Endometrial microvascular endothelial cells (primary cell): ENCODE measurements at regions not wholly inside any gene's neighbourhood (a gene's known extent, or its start where the extent isn't known, plus 50 kb on each side); places are given as distances from the start of the nearest gene placed in this dataset.

Source experiments
- in situ Hi-C: cut with HindIII; loops from 2 replicates; pipeline ENCODE4 v1.10.0; 2017; ENCODE audit warnings: low sequenced_read_pairs, low pct_unique_long_range_greater_than_20kb; ENCODE audit errors: inconsistent ontology term

- in situ Hi-C loops: no loop called here
Observed at GRCh38 chr7:156220701-156221100, 408.4 kb upstream of the SHH start.

DNA sequence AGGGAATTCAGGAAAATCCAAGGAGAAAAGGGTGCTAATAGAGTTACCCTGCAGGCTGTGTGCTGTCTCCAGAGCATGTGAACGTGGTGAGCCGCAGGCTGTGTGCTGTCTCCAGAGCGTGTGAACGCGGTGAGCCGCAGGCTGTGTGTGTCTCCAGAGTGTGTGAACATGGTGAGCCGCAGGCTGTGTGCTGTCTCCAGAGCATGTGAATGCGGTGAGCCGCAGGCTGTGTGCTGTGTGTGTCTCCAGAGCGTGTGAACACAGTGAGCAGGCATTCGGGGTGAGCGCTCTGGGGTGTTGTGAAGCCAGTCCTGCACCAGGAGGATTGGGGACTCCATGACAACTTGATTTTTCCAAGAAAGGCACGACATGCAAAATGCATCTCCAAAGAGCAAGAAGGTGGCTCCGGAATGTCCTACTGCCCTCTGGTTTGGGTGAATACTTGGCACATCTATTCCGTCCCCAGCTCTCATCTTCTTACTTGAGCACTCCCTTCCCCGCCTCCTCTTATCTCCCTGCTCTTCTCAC is 407.9 kb upstream of the SHH start:
- in situ Hi-C loops: no loop called here

- in situ Hi-C loops: no loop called here
Observed at GRCh38 chr7:156219307-156220077, 407.2 kb upstream of the SHH start.

DNA sequence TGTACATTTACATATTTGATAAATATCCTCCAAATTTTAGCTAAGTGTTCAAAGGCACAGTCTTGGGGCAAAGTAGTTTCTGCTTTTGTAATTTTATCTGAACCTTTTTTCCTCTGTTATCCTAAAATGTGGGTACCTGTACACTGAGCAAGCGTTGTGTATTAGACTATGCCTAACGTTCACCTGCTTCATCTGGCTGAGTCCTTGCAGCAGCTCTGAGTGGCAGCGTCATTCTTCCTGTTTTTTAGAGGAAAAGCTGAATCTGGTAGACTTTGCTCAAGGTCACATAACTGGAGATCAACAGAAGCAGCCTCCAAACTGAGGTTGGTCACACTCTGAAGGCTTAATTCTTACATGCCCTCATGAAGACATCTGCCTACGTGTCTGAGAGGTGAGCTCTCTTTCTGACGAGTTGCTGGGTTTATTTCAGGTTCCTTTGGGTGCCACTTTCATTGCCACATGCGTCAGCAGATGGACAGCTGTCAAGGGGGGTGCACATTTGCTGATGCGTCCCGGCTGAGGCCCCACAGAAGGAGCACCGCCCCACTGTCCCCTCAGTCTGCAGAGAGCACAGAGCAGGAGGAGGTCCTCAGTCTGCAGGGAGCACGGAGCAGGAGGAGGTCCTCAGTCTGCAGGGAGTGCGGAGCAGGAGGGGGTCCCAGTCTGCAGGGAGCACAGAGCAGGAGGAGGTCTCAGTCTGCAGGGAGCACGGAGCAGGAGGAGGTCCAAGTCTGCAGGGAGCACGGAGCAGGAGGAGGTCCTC is 406.5 kb upstream of the SHH start:
- in situ Hi-C loops: no loop called here

GRCh38 chr7:156217803-156218202 is 405.5 kb upstream of the SHH start:
- in situ Hi-C loops: no loop called here

DNA sequence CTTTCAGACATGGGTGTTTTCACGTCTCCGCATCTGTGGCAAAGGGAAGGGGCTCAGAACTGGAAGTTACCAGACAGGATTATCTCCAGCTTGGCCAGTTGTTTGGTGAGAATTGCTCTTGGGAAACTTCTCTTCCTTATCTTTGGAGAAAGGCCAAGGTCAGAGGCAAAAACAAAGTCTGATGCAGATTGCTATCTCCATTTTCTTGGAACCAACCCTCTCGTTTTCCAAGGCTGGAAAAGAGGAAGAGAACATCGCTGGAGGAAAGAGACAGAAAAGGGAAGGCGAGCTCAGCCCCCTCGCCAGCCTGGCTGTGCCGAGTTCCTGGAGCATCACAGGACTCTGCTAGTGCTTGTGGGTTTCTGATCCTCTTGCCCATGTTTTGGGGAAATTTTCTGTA is 396.8 kb upstream of the SHH start:
- in situ Hi-C loops: no loop called here

GRCh38 chr7:156207306-156207705 is 395.0 kb upstream of the SHH start:
- in situ Hi-C loops: no loop called here

GRCh38 chr7:156206174-156206573 is 393.9 kb upstream of the SHH start:
- in situ Hi-C loops: no loop called here

DNA sequence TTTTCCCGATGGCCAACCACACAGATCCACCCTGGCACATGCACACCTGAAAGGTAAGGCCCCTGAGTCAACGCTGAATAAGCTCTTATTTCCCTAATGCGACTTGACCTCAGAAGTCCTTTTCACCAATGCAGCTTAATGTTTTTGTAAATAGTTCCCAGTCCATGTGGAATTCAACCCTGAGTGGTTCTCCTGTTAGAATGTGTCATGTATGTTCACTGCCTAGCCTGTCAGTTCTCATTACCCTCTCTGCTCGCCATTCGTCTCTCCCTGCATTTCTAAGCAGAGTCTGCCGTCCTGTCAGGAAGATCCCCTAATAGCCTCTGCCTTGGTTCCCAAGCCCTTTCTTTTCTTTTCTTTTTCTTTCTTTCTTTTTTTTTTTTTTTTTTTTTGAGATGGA is 392.6 kb upstream of the SHH start:
- in situ Hi-C loops: no loop called here

DNA sequence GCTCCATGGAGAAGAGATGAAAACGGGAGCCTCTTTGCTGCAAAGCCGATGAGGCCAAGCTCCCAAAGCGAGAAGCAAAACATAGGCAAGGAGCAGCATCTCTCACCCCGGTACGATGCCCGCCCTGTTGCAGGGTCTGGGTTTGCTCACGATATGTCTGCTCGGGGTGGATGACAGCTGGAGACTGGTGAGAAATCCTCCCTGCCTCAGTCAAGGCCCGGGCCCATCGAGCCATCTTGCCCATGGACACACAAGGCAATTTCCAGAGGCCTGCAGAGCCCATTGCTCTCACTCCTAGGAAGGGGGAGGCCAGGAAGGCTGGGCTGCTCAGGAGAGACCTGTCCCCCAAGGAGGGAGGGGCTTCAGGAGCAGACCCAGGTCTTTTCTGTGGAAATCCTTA is 391.7 kb upstream of the SHH start:
- in situ Hi-C loops: no loop called here

DNA sequence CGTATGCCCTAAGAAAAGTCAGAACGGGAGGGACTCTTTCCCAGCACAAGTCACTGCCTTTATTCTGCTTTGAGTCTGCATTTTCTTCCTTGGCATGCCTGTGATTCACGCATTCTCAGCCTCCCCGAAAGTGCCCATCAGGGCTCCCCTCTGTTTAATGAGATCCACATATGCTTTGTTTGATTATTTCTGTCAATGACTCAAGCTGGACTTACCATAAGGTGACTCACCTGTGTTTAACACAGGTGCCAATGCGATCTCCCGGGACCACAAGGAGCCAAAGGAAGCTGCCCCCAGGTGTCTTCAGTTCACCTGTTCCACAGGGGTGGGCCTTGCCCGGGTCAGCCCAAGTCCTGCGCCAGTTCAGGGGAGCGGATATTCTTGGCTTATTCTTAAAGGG is 386.0 kb upstream of the SHH start:
- in situ Hi-C loops: no loop called here

DNA sequence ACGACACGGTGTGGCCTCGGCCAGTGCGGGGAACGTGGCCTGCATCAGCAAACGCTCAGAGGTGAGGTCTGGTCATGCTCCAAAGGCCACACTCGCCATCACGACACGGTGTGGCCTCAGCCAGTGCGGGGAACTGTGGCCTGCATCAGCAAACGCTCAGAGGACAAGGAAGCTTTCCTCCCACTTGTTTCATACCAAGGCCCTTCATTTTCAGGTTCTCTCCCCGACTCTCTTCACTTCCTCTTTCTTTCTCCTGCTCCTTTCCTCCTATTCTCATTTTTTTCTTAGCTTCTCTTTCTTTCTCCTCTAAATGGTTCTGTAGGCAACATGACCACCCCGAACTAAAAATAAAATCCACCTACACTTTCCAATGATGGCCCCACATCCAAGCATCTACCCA is 384.4 kb upstream of the SHH start:
- in situ Hi-C loops: no loop called here

- in situ Hi-C loops: no loop called here
Observed at GRCh38 chr7:156195276-156195675, 383.0 kb upstream of the SHH start.

- in situ Hi-C loops: no loop called here
Observed at GRCh38 chr7:156194813-156195212, 382.6 kb upstream of the SHH start.

DNA sequence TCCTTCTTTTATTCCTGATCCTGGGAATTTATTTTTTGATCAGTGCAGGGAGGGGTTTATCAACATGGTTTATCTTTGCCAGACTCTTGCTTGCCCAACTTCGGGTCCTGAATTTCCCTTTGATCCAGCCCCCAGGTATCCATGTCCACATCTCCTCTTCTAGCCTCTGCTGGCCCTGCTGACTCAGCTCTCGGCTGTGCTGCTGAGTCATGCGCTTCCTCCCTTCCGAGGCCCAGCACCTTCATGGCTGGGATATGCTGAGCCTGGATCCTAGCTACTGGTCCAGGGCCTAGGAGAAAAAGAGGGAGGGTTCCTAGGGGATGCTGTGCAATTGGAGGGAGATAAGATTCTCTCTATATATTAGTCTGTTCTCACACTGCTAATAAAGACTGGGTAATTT is 380.7 kb upstream of the SHH start:
- in situ Hi-C loops: no loop called here

- in situ Hi-C loops: no loop called here
Observed at GRCh38 chr7:156191090-156191489, 378.8 kb upstream of the SHH start.

- in situ Hi-C loops: no loop called here
Observed at GRCh38 chr7:156185076-156185475, 372.8 kb upstream of the SHH start.

- in situ Hi-C loops: no loop called here
Observed at GRCh38 chr7:156184164-156184563, 371.9 kb upstream of the SHH start.

GRCh38 chr7:156180451-156181229 is 368.4 kb upstream of the SHH start:
- in situ Hi-C loops: no loop called here
